BLaER1 treated with 17β-estradiol and CSF1 and Interleukin-3, amounts not matched to agents 10 nM and 100 nM (cell line): ENCODE measurements at regions not wholly inside any gene's neighbourhood (a gene's known extent, or its start where the extent isn't known, plus 50 kb on each side); places are given as distances from the start of the nearest gene placed in this dataset.

Experiments used
- H3K27ac ChIP-seq, 11 experiments: shearing (Covaris generic); formaldehyde crosslinking; 2 replicates each; pipeline ENCODE4 v1.8.1; 2022
- H3K27me3 ChIP-seq, 11 experiments: shearing (Covaris generic); formaldehyde crosslinking; 2 replicates each; pipeline ENCODE4 v1.8.1; 2022
- H3K36me3 ChIP-seq, 11 experiments: shearing (Covaris generic); formaldehyde crosslinking; 2 replicates each; pipeline ENCODE4 v1.8.1; 2022
- H3K4me1 ChIP-seq, 10 experiments: shearing (Covaris generic); formaldehyde crosslinking; 2 replicates each; pipeline ENCODE4 v1.8.1; 2022
- H3K4me2 ChIP-seq, 11 experiments: shearing (Covaris generic); formaldehyde crosslinking; 2 replicates each; pipeline ENCODE4 v1.8.1; 2022
- H3K4me3 ChIP-seq, 10 experiments: shearing (Covaris generic); formaldehyde crosslinking; 2 replicates each; pipeline ENCODE4 v1.8.1; 2022
- H3K9ac ChIP-seq, 11 experiments: shearing (Covaris generic); formaldehyde crosslinking; 2 replicates each; pipeline ENCODE4 v1.8.1; 2022
- H3K9me3 ChIP-seq, 11 experiments: shearing (Covaris generic); formaldehyde crosslinking; replicated peaks in 1 of 11; 2 replicates each; pipeline ENCODE4 v1.8.1; 2022
- H4K20me1 ChIP-seq, 11 experiments: shearing (Covaris generic); formaldehyde crosslinking; 2 replicates each; pipeline ENCODE4 v1.8.1; 2022
- Cebpa-rat ChIP-seq, 11 experiments: shearing (Covaris generic); IDR thresholded peaks; 2 replicates each; pipeline ENCODE4 v1.8.1; 2022

DNA sequence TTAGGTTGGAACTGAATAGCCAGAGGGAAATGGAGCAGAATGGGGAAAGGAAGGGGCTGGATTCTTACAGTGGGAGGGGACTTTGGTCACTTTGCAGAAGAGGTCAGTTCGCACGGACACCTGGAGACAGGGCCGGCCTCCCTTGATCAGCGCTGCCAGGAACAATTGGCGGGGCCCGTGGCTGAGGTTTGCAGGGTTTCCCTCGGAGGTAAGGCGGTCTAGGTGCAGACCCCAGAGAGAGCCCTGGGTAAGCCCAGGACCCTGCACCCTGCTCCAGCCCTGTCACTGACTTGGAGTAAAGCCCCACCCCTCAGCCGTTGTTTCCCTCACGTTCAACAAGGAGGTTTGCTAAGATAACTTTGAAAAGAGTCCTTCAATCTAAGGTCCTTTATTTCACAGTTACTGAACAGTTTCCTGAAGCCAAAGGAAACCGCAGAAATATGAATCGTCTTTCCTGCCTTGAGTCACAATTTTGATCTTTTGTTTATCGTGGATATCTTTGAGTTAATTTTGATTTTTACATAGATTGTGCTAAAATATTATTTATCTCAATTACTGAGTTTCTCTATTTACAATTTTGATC, 231.4 kb upstream of the RTL1 start:
- no peaks in the 10 kb centered on the region for H3K27me3 ChIP-seq
- H3K4me3 ChIP-seq, result peak overlapping the region in 5 of 10 experiments; percentile 14 to 40 (median 27); a peak in 5 of 20 replicates
- peaks cover 0 to under 1% (median 0%) of the 10 kb centered on the region in 11 experiments; a peak in 5 of 22 replicates for H3K9me3 ChIP-seq
- H4K20me1 ChIP-seq, result no peaks in the 10 kb centered on the region
- peak overlapping the region; percentile 51 to 88 (median 81) for H3K4me2 ChIP-seq
- no peak for TF ChIP-seq Cebpa-rat (IDR thresholded peaks at IDR 0.05)
- no peaks in the 10 kb centered on the region for H3K36me3 ChIP-seq
- peaks cover 19 to 56% (median 48%) of the 10 kb centered on the region in 10 experiments for H3K4me1 ChIP-seq
- H3K27ac ChIP-seq, result peak overlapping the region in 8 of 11 experiments; percentile 11 to 72 (median 58); a peak in 16 of 22 replicates
- peak overlapping the region in 7 of 11 experiments; percentile 4 to 56 (median 33); a peak in 7 of 22 replicates for H3K9ac ChIP-seq

DNA sequence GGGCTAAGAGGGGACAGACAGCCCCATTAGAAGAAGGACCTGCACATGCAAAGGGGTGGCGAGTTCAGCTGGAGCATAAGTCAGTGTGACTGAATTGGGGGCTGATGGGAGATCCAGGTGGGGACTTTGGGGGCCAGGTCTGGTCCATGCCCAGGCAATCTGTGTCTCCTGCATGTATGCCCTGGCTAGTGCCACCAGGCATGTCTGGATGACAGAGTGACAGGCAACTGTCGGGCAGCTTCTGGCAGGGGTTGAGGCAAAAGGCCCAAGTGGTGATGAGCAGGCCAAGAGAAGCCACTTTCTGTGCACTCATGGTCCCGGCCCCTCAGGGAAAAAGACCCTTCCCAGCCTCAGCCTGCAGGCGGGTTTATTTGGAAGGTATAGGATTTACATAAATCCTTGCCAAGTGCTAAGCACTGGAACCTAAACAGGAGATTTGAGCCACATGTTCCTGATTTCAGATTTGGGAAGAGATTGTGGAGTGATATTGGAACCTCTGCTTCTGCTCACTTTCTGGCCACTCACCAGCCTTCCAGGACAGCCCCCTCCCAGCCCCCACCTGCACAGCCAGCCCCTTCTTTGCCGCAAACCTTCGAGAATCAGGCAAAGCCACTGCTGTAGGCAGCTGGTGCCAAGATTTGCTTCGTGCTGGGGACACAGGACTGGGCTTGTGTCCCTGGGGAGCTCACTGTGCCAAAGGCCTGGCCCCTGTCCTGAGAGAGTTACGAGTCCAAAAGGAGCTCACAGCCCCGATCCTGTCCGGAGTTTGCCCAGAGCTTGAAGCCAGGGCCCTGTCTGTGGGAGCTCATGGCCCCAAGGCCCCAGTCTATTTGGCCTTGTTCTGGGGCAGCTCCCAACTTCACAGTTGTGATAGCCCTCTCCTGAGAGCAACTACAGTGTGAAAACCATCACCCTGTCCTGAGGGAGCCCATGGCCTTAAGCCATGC, 232.5 kb upstream of the RTL1 start:
- H3K9ac ChIP-seq, result no peak overlapping the region
- H3K4me1 ChIP-seq, result peaks cover 19 to 54% (median 48%) of the 10 kb centered on the region in 10 experiments
- no peak for TF ChIP-seq Cebpa-rat (IDR thresholded peaks at IDR 0.05)
- no peaks in the 10 kb centered on the region for H4K20me1 ChIP-seq
- H3K27ac ChIP-seq, result peak overlapping the region in 6 of 11 experiments; percentile 12 to 65 (median 58); a peak in 10 of 22 replicates
- peak overlapping the region; percentile 7 to 88 (median 81); a peak in 20 of 22 replicates for H3K4me2 ChIP-seq
- H3K36me3 ChIP-seq, result no peaks in the 10 kb centered on the region
- H3K9me3 ChIP-seq, result peaks cover 8 to 12% (median 10%) of the 10 kb centered on the region in 11 experiments; a peak in 17 of 22 replicates
- H3K27me3 ChIP-seq, result no peaks in the 10 kb centered on the region
- H3K4me3 ChIP-seq, result no peak overlapping the region

DNA sequence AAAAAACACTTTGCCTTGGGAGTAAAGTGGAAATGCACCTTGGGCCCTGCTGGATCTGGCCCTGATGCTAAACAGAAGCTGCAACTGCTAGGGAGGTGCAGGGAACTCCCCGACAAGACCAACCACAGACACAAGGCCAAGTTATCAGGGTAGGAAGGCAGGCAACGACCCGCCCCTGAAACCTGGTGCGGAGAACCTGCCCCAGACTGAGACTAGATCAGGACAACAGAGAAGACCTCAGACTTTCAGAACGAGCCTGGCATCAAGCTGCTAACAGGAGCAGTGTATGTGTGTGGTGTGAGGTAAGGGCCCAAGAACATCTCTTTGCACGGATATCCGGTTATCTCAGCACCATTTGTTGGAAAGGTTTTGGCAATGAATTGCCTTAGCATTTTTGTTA, 233.7 kb upstream of the RTL1 start:
- H3K36me3 ChIP-seq, result no peaks in the 10 kb centered on the region
- no peak for TF ChIP-seq Cebpa-rat (IDR thresholded peaks at IDR 0.05)
- H3K4me2 ChIP-seq, result no peak overlapping the region
- H3K27me3 ChIP-seq, result no peaks in the 10 kb centered on the region
- no peak overlapping the region for H3K4me3 ChIP-seq
- peaks cover 17 to 24% (median 21%) of the 10 kb centered on the region in 11 experiments for H3K9me3 ChIP-seq
- H3K9ac ChIP-seq, result no peak overlapping the region
- no peak overlapping the region for H3K27ac ChIP-seq
- peaks cover 19 to 44% (median 37%) of the 10 kb centered on the region in 10 experiments for H3K4me1 ChIP-seq
- no peaks in the 10 kb centered on the region for H4K20me1 ChIP-seq

DNA sequence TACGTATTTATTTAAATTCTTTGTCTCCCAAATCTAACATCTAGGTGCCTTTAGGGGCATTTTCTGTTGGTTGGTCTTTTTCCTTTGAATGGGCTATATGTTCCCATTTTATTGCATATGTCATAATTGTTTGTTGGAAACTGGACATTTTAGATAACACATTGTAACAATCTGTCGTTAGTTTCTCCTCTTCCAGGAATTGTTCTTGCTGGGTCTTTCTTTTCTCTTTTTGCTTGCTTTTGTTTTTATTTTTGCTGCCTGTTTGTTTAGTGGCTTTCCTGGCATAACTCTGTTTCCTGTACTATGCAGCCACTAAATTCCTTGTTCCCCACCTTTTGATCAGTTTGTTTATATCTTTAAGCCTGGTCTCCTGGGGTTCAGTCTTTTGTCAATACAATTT, 244.3 kb upstream of the RTL1 start:
- TF ChIP-seq Cebpa-rat (IDR thresholded peaks at IDR 0.05), result no peak

DNA sequence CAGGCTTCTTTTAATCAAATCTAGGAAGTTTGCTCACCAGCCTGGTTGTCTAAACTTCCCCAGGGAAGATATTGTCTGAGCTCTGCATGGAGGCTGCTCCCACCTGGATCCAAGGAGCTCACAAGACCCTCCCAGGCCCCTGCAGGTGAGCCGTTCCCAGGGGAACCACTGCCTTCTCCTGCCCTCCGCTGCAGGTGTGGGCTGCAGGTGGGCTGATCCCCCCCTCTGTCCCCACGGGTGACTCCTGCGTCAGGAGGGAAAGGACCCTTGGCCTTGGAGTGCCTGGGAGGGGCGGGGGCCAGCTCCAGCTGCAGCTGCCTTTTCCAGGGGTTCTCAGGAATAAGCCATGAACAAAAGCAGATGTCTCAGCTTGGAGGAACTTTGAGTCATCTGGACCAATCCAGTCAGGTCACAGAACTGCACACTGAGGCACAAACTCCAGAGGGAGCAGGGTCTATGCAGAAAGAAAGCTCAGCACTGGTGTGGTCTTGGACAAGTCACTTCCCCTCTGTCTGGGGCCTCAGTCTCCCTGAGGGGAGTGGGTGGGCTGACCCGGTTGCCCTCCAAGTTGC, 246.6 kb upstream of the RTL1 start:
- H4K20me1 ChIP-seq, result no peaks in the 10 kb centered on the region
- peaks cover 0 to 12% (median 7%) of the 10 kb centered on the region in 10 experiments; a peak in 15 of 20 replicates for H3K4me1 ChIP-seq
- peak overlapping the region in 6 of 11 experiments; percentile 15 to 41 (median 29); a peak in 8 of 22 replicates for H3K4me2 ChIP-seq
- H3K27me3 ChIP-seq, result no peaks in the 10 kb centered on the region
- no peak for TF ChIP-seq Cebpa-rat (IDR thresholded peaks at IDR 0.05)
- H3K4me3 ChIP-seq, result no peak overlapping the region
- H3K36me3 ChIP-seq, result no peaks in the 10 kb centered on the region
- peaks cover 13 to 29% (median 23%) of the 10 kb centered on the region in 11 experiments; a peak in 21 of 22 replicates for H3K9me3 ChIP-seq
- no peak overlapping the region for H3K9ac ChIP-seq
- no peak overlapping the region for H3K27ac ChIP-seq

More for the DNA sequence above, 244.3 kb upstream of the RTL1 start:
- Histone ChIP-seq H3K4me3 (no peak overlapping the region), H3K36me3 (no peaks in the 10 kb centered on the region), H3K9me3 (peaks cover 17 to 43% (median 31%) of the 10 kb centered on the region in 11 experiments; a peak in 21 of 22 replicates), H3K4me2 (no peak overlapping the region), H4K20me1 (no peaks in the 10 kb centered on the region), H3K4me1 (peaks cover 0 to 12% (median 7%) of the 10 kb centered on the region in 10 experiments; a peak in 15 of 20 replicates), H3K9ac (no peak overlapping the region), H3K27ac (no peak overlapping the region), H3K27me3 (no peaks in the 10 kb centered on the region)

DNA sequence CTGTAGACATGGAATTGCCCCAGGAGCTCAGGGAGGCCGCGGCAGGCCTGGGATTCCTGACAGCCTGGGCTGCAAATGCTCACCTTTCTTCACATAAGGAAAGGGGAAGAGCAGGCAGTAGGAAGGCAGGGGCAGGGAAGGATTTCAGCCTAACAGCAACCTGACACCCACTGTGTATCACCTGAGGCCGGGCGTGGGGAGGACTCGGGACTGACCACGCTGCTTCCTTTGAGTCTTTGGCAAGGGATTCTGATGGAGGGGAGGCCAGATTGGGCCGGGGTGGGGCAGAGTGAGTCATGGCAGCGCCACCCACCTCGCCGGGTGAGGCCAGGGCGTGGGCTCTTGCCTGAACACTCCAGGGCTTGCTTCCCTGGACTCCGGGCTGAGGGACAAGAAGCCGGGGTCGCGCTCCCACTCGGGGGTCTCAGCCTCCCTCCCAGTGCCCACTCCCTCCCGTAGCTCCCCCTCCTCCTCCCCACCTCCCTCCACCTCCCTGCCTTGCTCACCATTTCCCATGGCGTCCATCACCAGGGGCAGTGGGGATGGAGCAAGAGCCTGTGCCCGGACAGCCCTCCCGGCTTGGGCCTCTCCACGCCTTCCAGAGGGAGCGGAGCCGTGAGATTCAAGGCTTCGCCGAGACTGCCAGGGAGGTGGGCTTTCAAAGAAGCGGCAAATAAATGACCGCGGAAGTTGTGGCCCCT, 247.9 kb upstream of the RTL1 start:
- H4K20me1 ChIP-seq, result no peaks in the 10 kb centered on the region

DNA sequence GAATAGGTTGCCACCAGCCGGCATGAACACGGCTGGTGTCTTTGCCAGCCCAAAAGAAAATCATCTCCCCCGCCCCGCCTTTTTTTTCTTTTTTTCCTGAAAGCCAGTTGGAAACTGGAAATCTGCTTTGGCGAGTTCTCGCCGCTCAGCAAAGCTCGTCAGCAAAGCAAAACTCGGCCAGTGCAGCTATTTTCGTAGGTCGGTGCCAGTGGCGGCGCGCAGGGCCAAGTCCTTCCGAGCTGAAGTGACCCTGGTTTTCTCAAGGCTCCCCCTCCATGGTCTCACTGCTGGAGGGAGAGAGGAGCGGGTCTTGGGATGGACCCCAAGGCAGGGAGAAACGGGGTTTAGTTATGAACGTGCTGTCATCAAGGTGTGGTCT, 248.4 kb upstream of the RTL1 start:
- TF ChIP-seq Cebpa-rat (IDR thresholded peaks at IDR 0.05), result no peak
- no peak overlapping the region for H3K4me2 ChIP-seq
- no peaks in the 10 kb centered on the region for H4K20me1 ChIP-seq
- no peak overlapping the region for H3K9ac ChIP-seq
- no peak overlapping the region for H3K4me3 ChIP-seq
- H3K9me3 ChIP-seq, result peaks cover 0 to 17% (median 12%) of the 10 kb centered on the region in 11 experiments; a peak in 9 of 22 replicates
- H3K36me3 ChIP-seq, result no peaks in the 10 kb centered on the region
- peaks cover 0 to 12% (median 7%) of the 10 kb centered on the region in 10 experiments; a peak in 15 of 20 replicates for H3K4me1 ChIP-seq
- no peaks in the 10 kb centered on the region for H3K27me3 ChIP-seq
- H3K27ac ChIP-seq, result no peak overlapping the region

More for the DNA sequence above, 247.9 kb upstream of the RTL1 start:
- no peaks in the 10 kb centered on the region for H3K36me3 ChIP-seq
- peaks cover 0 to 12% (median 7%) of the 10 kb centered on the region in 10 experiments; a peak in 15 of 20 replicates for H3K4me1 ChIP-seq
- peak overlapping the region in 1 of 11 experiments; percentile 6; a peak in 2 of 22 replicates for H3K4me2 ChIP-seq
- no peak overlapping the region for H3K27ac ChIP-seq
- H3K9ac ChIP-seq, result no peak overlapping the region
- H3K27me3 ChIP-seq, result no peaks in the 10 kb centered on the region
- H3K9me3 ChIP-seq, result peaks cover under 1 to 17% (median 12%) of the 10 kb centered on the region in 11 experiments; a peak in 13 of 22 replicates
- no peak for TF ChIP-seq Cebpa-rat (IDR thresholded peaks at IDR 0.05)
- no peak overlapping the region for H3K4me3 ChIP-seq

DNA sequence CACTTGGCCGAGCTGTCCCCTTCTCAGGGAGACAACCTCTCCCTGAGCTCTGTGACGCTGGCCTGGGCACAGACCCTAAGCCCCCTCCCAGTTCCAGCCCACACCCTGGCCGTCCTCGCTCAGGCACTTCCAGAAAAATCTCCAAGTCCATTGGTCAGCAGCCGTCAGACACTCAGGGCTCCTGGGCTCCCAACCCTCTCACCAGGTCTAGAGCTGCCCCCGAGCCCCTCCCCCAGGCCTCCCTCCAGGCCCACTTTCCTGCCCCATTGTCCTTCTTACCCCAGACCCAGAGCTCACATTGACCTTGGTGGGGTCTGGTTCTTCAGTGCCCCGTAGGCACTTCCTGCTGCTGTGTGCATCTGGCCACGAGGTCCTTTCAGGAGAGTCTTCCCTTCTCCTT, 249.3 kb upstream of the RTL1 start:
- H3K36me3 ChIP-seq, result no peaks in the 10 kb centered on the region
- H3K27me3 ChIP-seq, result no peaks in the 10 kb centered on the region
- H3K9ac ChIP-seq, result no peak overlapping the region
- no peak for TF ChIP-seq Cebpa-rat (IDR thresholded peaks at IDR 0.05)
- H3K4me2 ChIP-seq, result no peak overlapping the region
- peaks cover 0 to 12% (median 7%) of the 10 kb centered on the region in 10 experiments; a peak in 15 of 20 replicates for H3K4me1 ChIP-seq
- H3K4me3 ChIP-seq, result no peak overlapping the region
- peaks cover 0 to 11% (median 3%) of the 10 kb centered on the region in 11 experiments; a peak in 7 of 22 replicates for H3K9me3 ChIP-seq
- H3K27ac ChIP-seq, result no peak overlapping the region
- H4K20me1 ChIP-seq, result no peaks in the 10 kb centered on the region
